ENCODE measurements at regions not wholly inside any gene's neighbourhood (a gene's known extent, or its start where the extent isn't known, plus 50 kb on each side); places are given as distances from the start of the nearest gene placed in this dataset.

DNA sequence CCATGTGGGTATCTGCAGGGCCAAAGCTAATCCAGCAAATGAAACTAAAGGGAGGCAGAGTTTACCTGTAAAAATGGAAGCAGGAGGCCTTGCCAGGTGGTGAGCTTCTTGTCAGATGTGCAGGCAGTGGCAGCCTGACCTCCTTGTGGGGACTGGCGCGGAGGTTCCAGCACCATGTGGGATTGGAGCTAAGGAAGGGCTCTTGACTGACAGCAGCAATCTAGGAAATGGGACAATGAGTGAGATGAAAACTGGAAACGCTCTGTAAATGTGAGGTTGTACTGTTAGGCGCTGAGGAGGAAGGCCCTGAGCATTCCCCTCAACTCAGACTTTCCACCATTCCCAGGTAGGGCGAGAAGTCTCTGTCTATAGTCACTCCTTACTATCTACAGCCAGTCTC, 81.8 kb upstream of the ARMC2 start:
- TF ChIP-seq, protein P1, sequence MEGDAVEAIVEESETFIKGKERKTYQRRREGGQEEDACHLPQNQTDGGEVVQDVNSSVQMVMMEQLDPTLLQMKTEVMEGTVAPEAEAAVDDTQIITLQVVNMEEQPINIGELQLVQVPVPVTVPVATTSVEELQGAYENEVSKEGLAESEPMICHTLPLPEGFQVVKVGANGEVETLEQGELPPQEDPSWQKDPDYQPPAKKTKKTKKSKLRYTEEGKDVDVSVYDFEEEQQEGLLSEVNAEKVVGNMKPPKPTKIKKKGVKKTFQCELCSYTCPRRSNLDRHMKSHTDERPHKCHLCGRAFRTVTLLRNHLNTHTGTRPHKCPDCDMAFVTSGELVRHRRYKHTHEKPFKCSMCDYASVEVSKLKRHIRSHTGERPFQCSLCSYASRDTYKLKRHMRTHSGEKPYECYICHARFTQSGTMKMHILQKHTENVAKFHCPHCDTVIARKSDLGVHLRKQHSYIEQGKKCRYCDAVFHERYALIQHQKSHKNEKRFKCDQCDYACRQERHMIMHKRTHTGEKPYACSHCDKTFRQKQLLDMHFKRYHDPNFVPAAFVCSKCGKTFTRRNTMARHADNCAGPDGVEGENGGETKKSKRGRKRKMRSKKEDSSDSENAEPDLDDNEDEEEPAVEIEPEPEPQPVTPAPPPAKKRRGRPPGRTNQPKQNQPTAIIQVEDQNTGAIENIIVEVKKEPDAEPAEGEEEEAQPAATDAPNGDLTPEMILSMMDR (IDR thresholded peaks at IDR 0.05): no peak
- TF ChIP-seq POLR2A (IDR thresholded peaks at IDR 0.05): no peak

All from esophagus squamous epithelium (tissue), 4 donors.